SK-N-SH (cell line): ENCODE measurements at regions not wholly inside any gene's neighbourhood (a gene's known extent, or its start where the extent isn't known, plus 50 kb on each side); places are given as distances from the start of the nearest gene placed in this dataset.

ENCODE experiments used
- CTCF ChIA-PET: fragments of 300-600, 350-600 bp; formaldehyde crosslinking; extraction: SDS; loops from one replicate; lab custom pipeline; 2021; lab: Yijun Ruan, JAX
- POLR2A ChIA-PET: fragments of 350-600 bp; sonication (Branson Sonifier 250); formaldehyde crosslinking; extraction: SDS; loops from one replicate; lab custom pipeline; 2020; ENCODE audit warnings: antibody characterized with exemption, inconsistent platforms; lab: Yijun Ruan, JAX
- DNase-seq: peaks from one replicate; pipeline ENCODE4 v3.0.0; 2012
- H2AFZ ChIP-seq: fragments of 200-600 bp; sonication (generic); 2 replicates; pipeline ENCODE4 v1.8.1; 2016; ENCODE audit warnings: antibody characterized with exemption, mild to moderate bottlenecking, low read depth
- H3F3A ChIP-seq: fragments of 200-600 bp; sonication (generic); replicated peaks from 2 replicates; pipeline ENCODE3; 2016; ENCODE audit warnings: antibody characterized with exemption, mild to moderate bottlenecking; ENCODE audit not compliant: insufficient read depth
- H3K27ac ChIP-seq, 2 experiments: fragments of 200-500 bp in 1 of 2; fragments of 200-600 bp in 1 of 2; sonication (Bioruptor generic) in 1 of 2; sonication (generic), shearing (Covaris generic) in 1 of 2; 2 replicates each; pipeline versions ENCODE4 v1.5.1 to v1.6.1; 2014 to 2016; ENCODE audit warnings: low read depth in 2 of 2, inconsistent platforms in 1 of 2, low read length in 1 of 2, mild to moderate bottlenecking in 1 of 2, mixed read lengths in 1 of 2
- H3K27me3 ChIP-seq: fragments of 200-600 bp; sonication (generic), shearing (Covaris generic); 2 replicates; pipeline ENCODE4 v1.6.1; 2016; ENCODE audit warnings: mixed run types; ENCODE audit not compliant: insufficient read depth
- H3K36me3 ChIP-seq, 2 experiments: fragments of 200-500 bp in 1 of 2; fragments of 200-600 bp in 1 of 2; sonication (Bioruptor generic) in 1 of 2; sonication (generic) in 1 of 2; replicated peaks in 1 of 2; 2 replicates each; pipeline versions ENCODE3 to v1.5.1; 2014 to 2016; ENCODE audit warnings: low read length in 1 of 2, mild to moderate bottlenecking in 1 of 2; ENCODE audit not compliant: insufficient read depth in 2 of 2, control insufficient read depth in 1 of 2
- H3K4me1 ChIP-seq, 2 experiments: fragments of 200-500 bp in 1 of 2; fragments of 200-600 bp in 1 of 2; sonication (Bioruptor generic) in 1 of 2; sonication (generic), shearing (Covaris generic) in 1 of 2; 2 replicates each; pipeline versions ENCODE4 v1.5.1 to v1.6.1; 2014 to 2016; ENCODE audit warnings: low read depth in 1 of 2, low read length in 1 of 2, mixed run types in 1 of 2; ENCODE audit not compliant: insufficient read depth in 2 of 2, control insufficient read depth in 1 of 2
- H3K4me2 ChIP-seq: fragments of 200-600 bp; sonication (generic), shearing (Covaris generic); 2 replicates; pipeline ENCODE4 v1.6.1; 2017; ENCODE audit warnings: mixed run types
- H3K4me3 ChIP-seq, 2 experiments: fragments of 200-500 bp in 1 of 2; fragments of 200-600 bp in 1 of 2; sonication (Bioruptor generic) in 1 of 2; sonication (generic), shearing (Covaris generic) in 1 of 2; 2 replicates each; pipeline versions ENCODE4 v1.5.1 to v1.8.1; 2014 to 2016; ENCODE audit warnings: low read depth in 2 of 2, inconsistent platforms in 1 of 2, low read length in 1 of 2, mild to moderate bottlenecking in 1 of 2, mixed read lengths in 1 of 2, moderate library complexity in 1 of 2
- H3K79me2 ChIP-seq: fragments of 200-600 bp; sonication (generic); 2 replicates; pipeline ENCODE4 v1.8.1; 2017; ENCODE audit warnings: mild to moderate bottlenecking; ENCODE audit not compliant: insufficient read depth
- H3K9ac ChIP-seq: fragments of 200-600 bp; sonication (generic); 2 replicates; pipeline ENCODE4 v1.6.1; 2017; ENCODE audit warnings: mixed run types
- H3K9me2 ChIP-seq: fragments of 200-600 bp; sonication (generic); 2 replicates; pipeline ENCODE4 v1.6.1; 2017; ENCODE audit warnings: mixed run types
- H3K9me3 ChIP-seq: fragments of 200-600 bp; sonication (generic); 2 replicates; pipeline ENCODE4 v1.6.1; 2017; ENCODE audit warnings: mixed run types, mild to moderate bottlenecking, moderate library complexity
- H4K20me1 ChIP-seq: fragments of 200-600 bp; sonication (generic); 2 replicates; pipeline ENCODE4 v1.6.1; 2017; ENCODE audit warnings: mild to moderate bottlenecking, mixed run types; ENCODE audit not compliant: insufficient read depth
- CHD2 ChIP-seq: fragments of 150-350 bp; IDR thresholded peaks from 2 replicates; pipeline ENCODE4 v1.6.1; 2018; ENCODE audit warnings: low read length; ENCODE audit not compliant: partially characterized antibody
- ELF1 ChIP-seq: IDR thresholded peaks from 2 replicates; pipeline ENCODE4 v1.4.0; 2012
- EP300 ChIP-seq, 2 experiments: IDR thresholded peaks; 2 replicates each; pipeline versions ENCODE4 v1.4.0 to v1.6.1; 2012; ENCODE audit warnings: borderline replicate concordance in 1 of 2, low read depth in 1 of 2, low read length in 1 of 2
- EZH2phosphoT487 ChIP-seq: fragments of 200-600 bp; sonication (generic); IDR thresholded peaks from 2 replicates; pipeline ENCODE4 v1.6.1; 2017; ENCODE audit warnings: low read depth, mixed run types, mild to moderate bottlenecking, antibody characterized with exemption, moderate library complexity, borderline replicate concordance
- FOXM1 ChIP-seq: IDR thresholded peaks from 2 replicates; pipeline ENCODE4 v1.4.0; 2012; ENCODE audit warnings: low read depth, mild to moderate bottlenecking
- GABPA ChIP-seq: IDR thresholded peaks from 2 replicates; pipeline ENCODE4 v1.4.0; 2012; ENCODE audit warnings: low read depth, mild to moderate bottlenecking
- GATA2 ChIP-seq: sonication (generic); formaldehyde crosslinking; IDR thresholded peaks from 2 replicates; pipeline ENCODE4 v1.5.0; 2020; ENCODE audit warnings: mild to moderate bottlenecking, missing genetic modification reagents
- IRF3 ChIP-seq: fragments of 150-350 bp; IDR thresholded peaks from 2 replicates; pipeline ENCODE4 v1.6.1; 2016; ENCODE audit warnings: mild to moderate bottlenecking, low read depth, low read length
- JUND ChIP-seq: IDR thresholded peaks from 2 replicates; pipeline ENCODE4 v1.4.0; 2012
- MXI1 ChIP-seq: IDR thresholded peaks from 2 replicates; pipeline ENCODE4 v1.6.1; 2012; ENCODE audit warnings: mild to moderate bottlenecking, low read depth, low read length, improper control_type of control experiment
- NFIC ChIP-seq: IDR thresholded peaks from 2 replicates; pipeline ENCODE4 v1.4.0; 2012; ENCODE audit warnings: borderline replicate concordance
- NRF1 ChIP-seq: IDR thresholded peaks from 2 replicates; pipeline ENCODE4 v1.6.1; 2012; ENCODE audit warnings: low read depth, mild to moderate bottlenecking, low read length
- POLR2AphosphoS5 ChIP-seq: IDR thresholded peaks from 2 replicates; pipeline ENCODE4 v1.6.1; 2012; ENCODE audit warnings: low read depth, low read length
- RFX5 ChIP-seq: IDR thresholded peaks from 2 replicates; pipeline ENCODE4 v1.6.1; 2012; ENCODE audit warnings: mild to moderate bottlenecking, improper control_type of control experiment, low read length
- RXRA ChIP-seq: IDR thresholded peaks from 2 replicates; pipeline ENCODE4 v1.4.0; 2012; ENCODE audit warnings: low read depth, mild to moderate bottlenecking, borderline replicate concordance
- SIN3A ChIP-seq: IDR thresholded peaks from 2 replicates; pipeline ENCODE4 v1.6.1; 2012; ENCODE audit warnings: low read depth, mild to moderate bottlenecking, low read length, moderate library complexity, borderline replicate concordance
- TAF1 ChIP-seq: IDR thresholded peaks from 2 replicates; pipeline ENCODE4 v1.6.1; 2012; ENCODE audit warnings: low read depth, mild to moderate bottlenecking, low read length, moderate library complexity, borderline replicate concordance
- TEAD4 ChIP-seq: IDR thresholded peaks from 2 replicates; pipeline ENCODE4 v1.4.0; 2012; ENCODE audit warnings: mild to moderate bottlenecking, borderline replicate concordance; ENCODE audit not compliant: insufficient read depth
- USF1 ChIP-seq: IDR thresholded peaks from 2 replicates; pipeline ENCODE4 v1.4.0; 2012; ENCODE audit warnings: low read depth, borderline replicate concordance
- USF2 ChIP-seq: fragments of 150-350 bp; IDR thresholded peaks from 2 replicates; pipeline ENCODE4 v1.6.1; 2017; ENCODE audit warnings: antibody characterized with exemption, low read length, low read depth, borderline replicate concordance
- WGBS: methylation state at CpG from one replicate; pipeline ENCODE4 v1.1.6; 2017; ENCODE audit warnings: low lambda C conversion rate; 5-methylcytosine and 5-hydroxymethylcytosine counted together

GRCh38 chr4:180788729-180789128 is 1454.5 kb upstream of the TENM3 start:
- Histone ChIP-seq H3K4me1 (no peaks in the 10 kb centered on the region), H2AFZ (no peak overlapping the region), H3K36me3 (no peaks in the 10 kb centered on the region), H3F3A (no peaks in the 10 kb centered on the region), H3K27ac (no peak overlapping the region), H4K20me1 (no peaks in the 10 kb centered on the region), H3K9me2 (no peaks in the 10 kb centered on the region), H3K9me3 (no peaks in the 10 kb centered on the region), H3K4me3 (no peak overlapping the region), H3K4me2 (no peak overlapping the region)
- CTCF ChIA-PET: no interaction called here
- POLR2A ChIA-PET: no interaction called here
- no peak for DNase-seq
- WGBS: 54% methylated on average over 8 of the region's 8 CpGs
- TF ChIP-seq RFX5: no peak
- TF ChIP-seq, all 33 proteins: peak for 0
- Histone ChIP-seq H3K9ac (no peak overlapping the region), H3K79me2 (no peaks in the 10 kb centered on the region), H3K27me3 (no peaks in the 10 kb centered on the region)

- CTCF ChIA-PET: no interaction called here
- H3K36me3 ChIP-seq: no peaks in the 10 kb centered on the region
- H4K20me1 ChIP-seq: no peaks in the 10 kb centered on the region
- H3K27me3 ChIP-seq: no peaks in the 10 kb centered on the region
- no peaks in the 10 kb centered on the region for H3K4me1 ChIP-seq
- WGBS: 43% methylated on average over 6 of the region's 6 CpGs
- no peaks in the 10 kb centered on the region for H3F3A ChIP-seq
- H3K4me2 ChIP-seq: no peak overlapping the region
- H3K4me3 ChIP-seq: no peak overlapping the region
- DNase-seq: no peak
- no peak for TF ChIP-seq GABPA
- TF ChIP-seq USF1: no peak
- no peak for TF ChIP-seq MXI1
- no peak for TF ChIP-seq RXRA
- no peak for TF ChIP-seq GATA2 (CRISPR knock-in tag)
- no peak for TF ChIP-seq USF2
- TF ChIP-seq NFIC: no peak
- no peak for TF ChIP-seq EZH2phosphoT487
- no peak for TF ChIP-seq EP300 (IDR thresholded peaks at IDR 0.05; ENCODE audit: borderline replicate concordance in 1 of 2, low read depth in 1 of 2, low read length in 1 of 2)
- TF ChIP-seq IRF3: no peak
- TF ChIP-seq NRF1: no peak
- no peak for TF ChIP-seq TAF1
- TF ChIP-seq CHD2: no peak
- TF ChIP-seq SIN3A: no peak
- TF ChIP-seq FOXM1: no peak
- no peak for TF ChIP-seq POLR2AphosphoS5
- TF ChIP-seq JUND: no peak
- no peak for TF ChIP-seq ELF1
- TF ChIP-seq TEAD4: no peak
- no peaks in the 10 kb centered on the region for H3K9me2 ChIP-seq
- no peaks in the 10 kb centered on the region for H3K79me2 ChIP-seq
- H3K9me3 ChIP-seq: no peaks in the 10 kb centered on the region
- no peak overlapping the region for H2AFZ ChIP-seq
- POLR2A ChIA-PET: no interaction called here
- no peak overlapping the region for H3K9ac ChIP-seq
- no peak overlapping the region for H3K27ac ChIP-seq
Observed at GRCh38 chr4:180789929-180790328, 1453.3 kb upstream of the TENM3 start.
